ENCODE measurements at regions not wholly inside any gene's neighbourhood (a gene's known extent, or its start where the extent isn't known, plus 50 kb on each side); places are given as distances from the start of the nearest gene placed in this dataset.

DNA sequence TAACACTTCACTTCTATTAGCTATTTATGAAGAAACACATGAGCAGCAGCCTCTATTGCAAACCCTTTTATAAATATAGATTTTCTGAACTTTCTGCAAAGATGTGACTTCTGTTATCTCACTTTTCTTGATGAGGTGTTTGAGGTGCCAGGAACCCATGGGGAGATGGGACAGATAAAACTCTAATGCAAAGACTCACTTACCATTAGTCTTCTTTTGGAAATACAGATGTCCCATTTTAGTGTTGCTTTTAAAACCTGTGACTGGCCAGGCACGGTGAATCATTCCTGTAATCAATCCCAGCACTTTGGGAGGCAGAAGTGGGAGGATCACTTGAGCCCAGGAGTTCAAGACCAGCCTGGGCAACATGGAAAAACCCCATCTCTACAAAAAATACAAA is 171.3 kb upstream of the GAS1 start:
- TF ChIP-seq NANOG (IDR thresholded peaks at IDR 0.05; ENCODE audit: borderline replicate concordance) (no peak), ZNF331 (CRISPR knock-in tag; IDR thresholded peaks at IDR 0.05; ENCODE audit: low read depth) (no peak), ZNF114 (CRISPR knock-in tag; IDR thresholded peaks at IDR 0.05) (no peak)
- TF ChIP-seq, protein P1, sequence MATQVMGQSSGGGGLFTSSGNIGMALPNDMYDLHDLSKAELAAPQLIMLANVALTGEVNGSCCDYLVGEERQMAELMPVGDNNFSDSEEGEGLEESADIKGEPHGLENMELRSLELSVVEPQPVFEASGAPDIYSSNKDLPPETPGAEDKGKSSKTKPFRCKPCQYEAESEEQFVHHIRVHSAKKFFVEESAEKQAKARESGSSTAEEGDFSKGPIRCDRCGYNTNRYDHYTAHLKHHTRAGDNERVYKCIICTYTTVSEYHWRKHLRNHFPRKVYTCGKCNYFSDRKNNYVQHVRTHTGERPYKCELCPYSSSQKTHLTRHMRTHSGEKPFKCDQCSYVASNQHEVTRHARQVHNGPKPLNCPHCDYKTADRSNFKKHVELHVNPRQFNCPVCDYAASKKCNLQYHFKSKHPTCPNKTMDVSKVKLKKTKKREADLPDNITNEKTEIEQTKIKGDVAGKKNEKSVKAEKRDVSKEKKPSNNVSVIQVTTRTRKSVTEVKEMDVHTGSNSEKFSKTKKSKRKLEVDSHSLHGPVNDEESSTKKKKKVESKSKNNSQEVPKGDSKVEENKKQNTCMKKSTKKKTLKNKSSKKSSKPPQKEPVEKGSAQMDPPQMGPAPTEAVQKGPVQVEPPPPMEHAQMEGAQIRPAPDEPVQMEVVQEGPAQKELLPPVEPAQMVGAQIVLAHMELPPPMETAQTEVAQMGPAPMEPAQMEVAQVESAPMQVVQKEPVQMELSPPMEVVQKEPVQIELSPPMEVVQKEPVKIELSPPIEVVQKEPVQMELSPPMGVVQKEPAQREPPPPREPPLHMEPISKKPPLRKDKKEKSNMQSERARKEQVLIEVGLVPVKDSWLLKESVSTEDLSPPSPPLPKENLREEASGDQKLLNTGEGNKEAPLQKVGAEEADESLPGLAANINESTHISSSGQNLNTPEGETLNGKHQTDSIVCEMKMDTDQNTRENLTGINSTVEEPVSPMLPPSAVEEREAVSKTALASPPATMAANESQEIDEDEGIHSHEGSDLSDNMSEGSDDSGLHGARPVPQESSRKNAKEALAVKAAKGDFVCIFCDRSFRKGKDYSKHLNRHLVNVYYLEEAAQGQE (IDR thresholded peaks at IDR 0.05; ENCODE audit: unreplicated experiment): no peak
- Mint-ChIP-seq H3K9me3 (no peaks in the 10 kb centered on the region; the same call in 2 of the 3 replicates), H3K4me3 (no peak overlapping the region), H3K36me3 (ENCODE audit: low read depth) (no peaks in the 10 kb centered on the region), H3K27me3 (ENCODE audit: insufficient read depth, low read depth, poor library complexity) (no peaks in the 10 kb centered on the region), H3K27ac (no peak overlapping the region), H3K4me1 (no peaks in the 10 kb centered on the region)
- H3K4me3 ChIP-seq: no peak overlapping the region
- H3K27me3 ChIP-seq (ENCODE audit: insufficient read depth): no peaks in the 10 kb centered on the region
- H4K20me1 ChIP-seq (replicated peaks; ENCODE audit: insufficient read depth): no peaks in the 10 kb centered on the region
- H3K36me3 ChIP-seq (ENCODE audit: insufficient read depth): no peaks in the 10 kb centered on the region
- no peaks in the 10 kb centered on the region for H3K79me2 ChIP-seq (replicated peaks; ENCODE audit: insufficient read depth)
- DNase-seq (ENCODE audit: low spot score) (no peak), ATAC-seq (no peak)
- no peak overlapping the region for H3K27ac ChIP-seq (ENCODE audit: low read depth)
- no peaks in the 10 kb centered on the region for H3K9me2 ChIP-seq (ENCODE audit: insufficient read depth)
- H3F3A ChIP-seq (replicated peaks; ENCODE audit: low read depth): no peaks in the 10 kb centered on the region
- no peak overlapping the region for H2AFZ ChIP-seq
- H3K4me1 ChIP-seq (ENCODE audit: insufficient read depth): no peaks in the 10 kb centered on the region
- no peak overlapping the region for H3K4me2 ChIP-seq

DNA sequence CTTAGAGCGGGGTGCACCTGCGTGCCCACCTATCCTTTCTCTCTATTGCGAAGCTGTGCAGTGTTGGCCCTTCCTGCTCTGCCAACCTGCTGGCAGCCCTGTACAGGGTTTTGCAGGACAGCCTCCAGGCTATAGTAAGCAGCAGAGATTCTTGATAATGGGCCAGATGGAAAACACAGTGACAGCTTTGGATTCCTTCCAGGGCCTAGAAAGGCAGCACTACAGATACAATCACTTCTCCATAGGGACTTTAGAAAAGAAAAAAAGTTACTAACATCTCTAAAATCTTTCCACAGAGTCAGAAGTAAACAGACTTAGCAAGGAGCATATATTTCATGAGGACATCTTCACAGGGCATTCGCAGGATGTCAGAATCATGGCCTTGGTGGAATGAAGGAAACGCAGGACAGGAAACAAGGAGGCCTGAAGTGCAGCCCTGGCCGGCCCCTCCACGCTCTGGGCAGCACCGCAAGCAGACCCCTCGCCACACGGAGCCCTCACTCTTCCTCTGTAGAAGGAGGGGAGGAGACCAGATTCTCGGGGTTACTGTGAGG is 172.1 kb upstream of the GAS1 start:
- H3K27ac ChIP-seq (ENCODE audit: low read depth): no peak overlapping the region
- H3K4me3 ChIP-seq: no peak overlapping the region
- H3K79me2 ChIP-seq (replicated peaks; ENCODE audit: insufficient read depth): no peaks in the 10 kb centered on the region
- no peaks in the 10 kb centered on the region for H3K36me3 ChIP-seq (ENCODE audit: insufficient read depth)
- H3K4me3 Mint-ChIP-seq: no peak overlapping the region
- no peak for ATAC-seq
- TF ChIP-seq NANOG (IDR thresholded peaks at IDR 0.05; ENCODE audit: borderline replicate concordance) (no peak), POLR2AphosphoS5 (IDR thresholded peaks at IDR 0.05; ENCODE audit: low read depth) (no peak), JUNB (IDR thresholded peaks at IDR 0.05; ENCODE audit: unreplicated experiment) (no peak), EZH2phosphoT487 (IDR thresholded peaks at IDR 0.05; ENCODE audit: unreplicated experiment) (no peak), ZNF331 (CRISPR knock-in tag; IDR thresholded peaks at IDR 0.05; ENCODE audit: low read depth) (no peak)
- TF ChIP-seq, protein P1 (IDR thresholded peaks at IDR 0.05; ENCODE audit: unreplicated experiment): no peak
- H3K4me2 ChIP-seq: no peak overlapping the region
- no peaks in the 10 kb centered on the region for H3F3A ChIP-seq (replicated peaks; ENCODE audit: low read depth)
- H3K36me3 Mint-ChIP-seq (ENCODE audit: low read depth): no peaks in the 10 kb centered on the region
- DNase-seq (ENCODE audit: low spot score): no peak
- H3K9me2 ChIP-seq (ENCODE audit: insufficient read depth): no peaks in the 10 kb centered on the region
- no peaks in the 10 kb centered on the region for H4K20me1 ChIP-seq (replicated peaks; ENCODE audit: insufficient read depth)
- no peaks in the 10 kb centered on the region for H3K27me3 Mint-ChIP-seq (ENCODE audit: insufficient read depth, low read depth, poor library complexity)
- H3K27me3 ChIP-seq (ENCODE audit: insufficient read depth): no peaks in the 10 kb centered on the region
- H3K4me1 ChIP-seq (ENCODE audit: insufficient read depth): no peaks in the 10 kb centered on the region
- no peaks in the 10 kb centered on the region; the same call in 2 of the 3 replicates for H3K9me3 Mint-ChIP-seq
- no peak overlapping the region for H2AFZ ChIP-seq
- H3K27ac Mint-ChIP-seq: no peak overlapping the region
- H3K4me1 Mint-ChIP-seq: no peaks in the 10 kb centered on the region
